ENCODE measurements at regions not wholly inside any gene's neighbourhood (a gene's known extent, or its start where the extent isn't known, plus 50 kb on each side); places are given as distances from the start of the nearest gene placed in this dataset.

DNA sequence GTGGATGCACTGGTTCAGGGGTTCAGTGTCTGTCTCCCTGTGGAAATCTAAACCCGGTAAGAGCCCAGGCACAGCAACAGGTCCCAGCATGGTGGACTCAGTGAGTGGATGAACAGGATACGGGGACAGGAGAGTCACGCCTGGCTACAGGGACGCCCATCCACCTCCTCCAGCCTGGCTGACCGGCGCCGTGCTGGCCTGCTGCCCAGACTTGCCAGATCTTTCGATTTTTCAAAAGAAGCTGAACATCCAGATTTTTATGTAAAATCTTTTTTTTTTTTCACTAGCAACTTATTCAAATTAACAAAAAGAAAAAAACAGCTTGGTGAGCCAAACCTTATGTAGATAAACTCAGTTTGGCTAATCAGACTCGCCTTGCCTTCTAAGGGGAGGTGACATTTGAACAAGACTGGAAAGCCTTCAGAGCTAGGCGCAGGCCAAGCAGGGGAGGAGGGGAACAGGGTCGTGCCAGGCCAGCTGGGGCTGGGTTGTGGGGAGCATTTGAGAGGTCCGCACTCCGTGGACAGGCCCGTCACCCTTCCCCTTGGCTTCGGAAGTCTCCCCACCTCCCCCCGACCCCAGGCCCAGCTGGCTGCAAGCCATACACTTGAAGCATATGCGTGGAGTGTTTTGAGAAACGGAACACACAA lies 87.8 kb upstream of the NCOR2 start:
- H3K4me3 ChIP-seq (ENCODE audit: low read length) = peak overlapping the region; percentile 33
- peak; percentile 61 for DNase-seq (ENCODE audit: low read depth)
- TF ChIP-seq CTCF (conservative IDR thresholded peaks at IDR 0.05; ENCODE audit: low read length) = no peak

- no peak for TF ChIP-seq CTCF (conservative IDR thresholded peaks at IDR 0.05; ENCODE audit: low read length)
- H3K4me3 ChIP-seq (ENCODE audit: low read length) = no peak overlapping the region
- no peak for DNase-seq (ENCODE audit: low read depth)
These were observed 87.2 kb upstream of the NCOR2 start for GRCh38 chr12:124654666-124655047.

- no peak for TF ChIP-seq CTCF (conservative IDR thresholded peaks at IDR 0.05; ENCODE audit: low read length)
- peak; percentile 20 for DNase-seq (ENCODE audit: low read depth)
- no peak overlapping the region for H3K4me3 ChIP-seq (ENCODE audit: low read length)
These were observed 85.9 kb upstream of the NCOR2 start for GRCh38 chr12:124653169-124653931.

DNA sequence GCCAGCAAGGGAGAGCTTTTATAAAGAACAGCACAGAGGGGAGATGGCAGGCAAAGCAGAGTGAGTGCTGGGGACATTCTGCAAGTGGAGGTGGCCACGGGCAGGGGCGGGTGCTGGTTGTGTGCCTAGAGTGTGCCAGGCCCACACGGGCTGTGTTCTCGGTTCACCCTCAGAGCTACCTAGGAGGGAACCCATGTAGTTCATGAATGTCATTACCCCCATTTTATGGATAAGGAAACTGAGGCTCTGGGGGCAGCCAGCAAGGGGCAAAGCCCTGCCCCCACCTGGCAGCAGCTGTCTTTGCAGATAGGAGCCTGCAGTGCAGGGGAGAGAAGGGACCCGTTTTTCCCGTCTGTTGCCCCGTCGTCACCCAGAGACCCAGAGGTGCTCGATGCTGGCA lies 85.2 kb upstream of the NCOR2 start:
- no peak for DNase-seq (ENCODE audit: low read depth)
- no peak for TF ChIP-seq CTCF (conservative IDR thresholded peaks at IDR 0.05; ENCODE audit: low read length)
- H3K4me3 ChIP-seq (ENCODE audit: low read length) = no peak overlapping the region

GRCh38 chr12:124651516-124652273 lies 84.3 kb upstream of the NCOR2 start:
- no peak overlapping the region for H3K4me3 ChIP-seq (ENCODE audit: low read length)
- DNase-seq (ENCODE audit: low read depth) = no peak
- no peak for TF ChIP-seq CTCF (conservative IDR thresholded peaks at IDR 0.05; ENCODE audit: low read length)

GRCh38 chr12:124650912-124651311 lies 83.5 kb upstream of the NCOR2 start:
- DNase-seq (ENCODE audit: low read depth) = no peak
- no peak for TF ChIP-seq CTCF (conservative IDR thresholded peaks at IDR 0.05; ENCODE audit: low read length)
- no peak overlapping the region for H3K4me3 ChIP-seq (ENCODE audit: low read length)

All from AG10803 (cell line).